Spleen (tissue), 7 donors: ENCODE measurements at regions not wholly inside any gene's neighbourhood (a gene's known extent, or its start where the extent isn't known, plus 50 kb on each side); places are given as distances from the start of the nearest gene placed in this dataset.

Experiments
- POLR2A ChIP-seq, 3 donors: fragments of 450-650 bp; IDR thresholded peaks; one replicate each; pipeline ENCODE4 v1.5.1; 2017; ENCODE audit warnings: antibody characterized with exemption in 3 of 3, mild to moderate bottlenecking in 1 of 3
- TF ChIP-seq, protein P1 (sequence below), 11 experiments: fragments of 200-600 bp in 7 of 11; fragments of 450-650 bp in 4 of 11; sonication (generic) in 4 of 11; IDR thresholded peaks in 8 of 11; conservative IDR thresholded peaks in 3 of 11; 1 replicate in 7 of 11; 2 replicates in 4 of 11; pipeline versions ENCODE4 v1.4.0 to v1.8.0; 2016 to 2021; ENCODE audit warnings: antibody characterized with exemption in 11 of 11, inconsistent platforms in 4 of 11, mild to moderate bottlenecking in 1 of 11
- donor health status: DM: no; HTN: no; CAD: no; lungs with moderate emphysema.
- donor health status: DM: no; HTN: no; CAD: no.
- donor health status: DM: no; HTN: no; CAD: no.

- TF ChIP-seq, protein P1, sequence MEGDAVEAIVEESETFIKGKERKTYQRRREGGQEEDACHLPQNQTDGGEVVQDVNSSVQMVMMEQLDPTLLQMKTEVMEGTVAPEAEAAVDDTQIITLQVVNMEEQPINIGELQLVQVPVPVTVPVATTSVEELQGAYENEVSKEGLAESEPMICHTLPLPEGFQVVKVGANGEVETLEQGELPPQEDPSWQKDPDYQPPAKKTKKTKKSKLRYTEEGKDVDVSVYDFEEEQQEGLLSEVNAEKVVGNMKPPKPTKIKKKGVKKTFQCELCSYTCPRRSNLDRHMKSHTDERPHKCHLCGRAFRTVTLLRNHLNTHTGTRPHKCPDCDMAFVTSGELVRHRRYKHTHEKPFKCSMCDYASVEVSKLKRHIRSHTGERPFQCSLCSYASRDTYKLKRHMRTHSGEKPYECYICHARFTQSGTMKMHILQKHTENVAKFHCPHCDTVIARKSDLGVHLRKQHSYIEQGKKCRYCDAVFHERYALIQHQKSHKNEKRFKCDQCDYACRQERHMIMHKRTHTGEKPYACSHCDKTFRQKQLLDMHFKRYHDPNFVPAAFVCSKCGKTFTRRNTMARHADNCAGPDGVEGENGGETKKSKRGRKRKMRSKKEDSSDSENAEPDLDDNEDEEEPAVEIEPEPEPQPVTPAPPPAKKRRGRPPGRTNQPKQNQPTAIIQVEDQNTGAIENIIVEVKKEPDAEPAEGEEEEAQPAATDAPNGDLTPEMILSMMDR (IDR thresholded peaks at IDR 0.05 in 8 of 11, conservative IDR thresholded peaks at IDR 0.05 in 3 of 11): no peak
- TF ChIP-seq POLR2A (IDR thresholded peaks at IDR 0.05): no peak
Observed at GRCh38 chr4:153082322-153083301, 121.6 kb upstream of the TRIM2 start.
